ENCODE measurements at regions not wholly inside any gene's neighbourhood (a gene's known extent, or its start where the extent isn't known, plus 50 kb on each side); places are given as distances from the start of the nearest gene placed in this dataset.

DNA sequence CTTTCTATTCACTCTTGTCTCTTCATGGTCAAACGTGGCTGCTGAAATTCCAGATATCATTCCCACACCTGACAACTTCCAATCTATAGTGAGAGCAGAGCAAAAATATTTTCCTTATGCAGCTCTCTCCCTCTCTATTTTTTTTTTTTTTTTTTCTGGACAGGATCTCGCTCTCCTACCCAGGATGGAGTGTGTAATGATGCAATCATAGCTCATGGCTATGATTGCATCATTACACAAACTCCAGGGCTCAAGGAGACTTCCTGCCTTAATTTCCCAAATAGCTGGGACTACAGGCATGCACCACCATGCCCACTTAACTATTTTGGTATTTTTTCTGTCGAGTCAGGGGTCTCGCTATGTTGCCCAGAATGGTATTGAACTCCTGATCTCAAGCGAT, 1398.9 kb downstream of the AACS start:
- no peak for DNase-seq (ENCODE audit: low read depth)
- TF ChIP-seq, protein P1, sequence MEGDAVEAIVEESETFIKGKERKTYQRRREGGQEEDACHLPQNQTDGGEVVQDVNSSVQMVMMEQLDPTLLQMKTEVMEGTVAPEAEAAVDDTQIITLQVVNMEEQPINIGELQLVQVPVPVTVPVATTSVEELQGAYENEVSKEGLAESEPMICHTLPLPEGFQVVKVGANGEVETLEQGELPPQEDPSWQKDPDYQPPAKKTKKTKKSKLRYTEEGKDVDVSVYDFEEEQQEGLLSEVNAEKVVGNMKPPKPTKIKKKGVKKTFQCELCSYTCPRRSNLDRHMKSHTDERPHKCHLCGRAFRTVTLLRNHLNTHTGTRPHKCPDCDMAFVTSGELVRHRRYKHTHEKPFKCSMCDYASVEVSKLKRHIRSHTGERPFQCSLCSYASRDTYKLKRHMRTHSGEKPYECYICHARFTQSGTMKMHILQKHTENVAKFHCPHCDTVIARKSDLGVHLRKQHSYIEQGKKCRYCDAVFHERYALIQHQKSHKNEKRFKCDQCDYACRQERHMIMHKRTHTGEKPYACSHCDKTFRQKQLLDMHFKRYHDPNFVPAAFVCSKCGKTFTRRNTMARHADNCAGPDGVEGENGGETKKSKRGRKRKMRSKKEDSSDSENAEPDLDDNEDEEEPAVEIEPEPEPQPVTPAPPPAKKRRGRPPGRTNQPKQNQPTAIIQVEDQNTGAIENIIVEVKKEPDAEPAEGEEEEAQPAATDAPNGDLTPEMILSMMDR (IDR thresholded peaks at IDR 0.05; ENCODE audit: insufficient read depth, low read length, poor library complexity, severe bottlenecking) = no peak
- Histone ChIP-seq H3K27me3 (ENCODE audit: control insufficient read depth, insufficient read depth, low read length) (no peaks in the 10 kb centered on the region), H3K36me3 (ENCODE audit: control insufficient read depth, insufficient read depth, low read length) (no peaks in the 10 kb centered on the region), H3K4me3 (ENCODE audit: low read depth, low read length) (no peak overlapping the region)

DNA sequence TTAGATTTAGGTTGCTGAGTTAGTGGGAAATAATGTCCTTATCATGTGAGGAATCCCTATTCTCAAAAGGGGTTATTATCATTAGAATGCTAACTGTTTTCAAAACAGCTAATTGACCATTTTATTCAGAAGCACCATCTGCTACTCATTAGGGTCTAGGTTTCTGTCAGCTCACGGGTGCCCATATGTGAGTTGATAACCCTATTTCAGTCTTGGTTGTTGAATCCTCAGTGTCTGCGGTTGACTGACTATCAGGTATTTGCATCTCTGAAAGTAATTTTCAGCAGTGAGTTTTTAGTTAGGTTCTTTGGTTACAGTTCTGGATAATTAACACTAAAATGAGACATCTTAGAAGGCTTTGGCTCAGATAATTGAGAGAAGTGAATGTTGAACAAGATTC, 1404.0 kb downstream of the AACS start:
- DNase-seq (ENCODE audit: low read depth) = no peak
- H3K36me3 ChIP-seq (ENCODE audit: control insufficient read depth, insufficient read depth, low read length) = no peaks in the 10 kb centered on the region
- TF ChIP-seq, protein P1 (IDR thresholded peaks at IDR 0.05; ENCODE audit: insufficient read depth, low read length, poor library complexity, severe bottlenecking) = no peak
- no peak overlapping the region for H3K4me3 ChIP-seq (ENCODE audit: low read depth, low read length)
- no peaks in the 10 kb centered on the region for H3K27me3 ChIP-seq (ENCODE audit: control insufficient read depth, insufficient read depth, low read length)

DNA sequence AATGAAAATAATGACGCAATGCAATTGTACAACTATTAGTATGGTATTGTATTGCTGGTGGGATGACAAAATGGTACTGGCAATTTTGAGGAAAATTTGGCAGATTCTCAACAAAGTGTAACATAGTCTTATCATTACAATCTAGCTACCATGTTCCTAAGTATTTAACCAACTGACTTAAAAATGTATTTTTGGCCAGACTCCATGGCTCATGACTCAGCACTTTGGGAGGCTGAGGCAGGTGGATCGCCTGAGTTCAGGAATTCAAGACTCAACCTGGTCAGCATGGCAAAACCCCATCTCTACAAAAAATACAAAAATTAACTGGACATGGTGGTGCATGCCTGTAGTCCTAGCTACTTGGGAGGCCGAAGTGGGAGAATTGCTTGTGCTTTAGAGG, 1409.5 kb downstream of the AACS start:
- no peaks in the 10 kb centered on the region for H3K36me3 ChIP-seq (ENCODE audit: control insufficient read depth, insufficient read depth, low read length)
- DNase-seq (ENCODE audit: low read depth) = no peak
- no peaks in the 10 kb centered on the region for H3K27me3 ChIP-seq (ENCODE audit: control insufficient read depth, insufficient read depth, low read length)
- TF ChIP-seq, protein P1 (IDR thresholded peaks at IDR 0.05; ENCODE audit: insufficient read depth, low read length, poor library complexity, severe bottlenecking) = no peak
- H3K4me3 ChIP-seq (ENCODE audit: low read depth, low read length) = no peak overlapping the region

DNA sequence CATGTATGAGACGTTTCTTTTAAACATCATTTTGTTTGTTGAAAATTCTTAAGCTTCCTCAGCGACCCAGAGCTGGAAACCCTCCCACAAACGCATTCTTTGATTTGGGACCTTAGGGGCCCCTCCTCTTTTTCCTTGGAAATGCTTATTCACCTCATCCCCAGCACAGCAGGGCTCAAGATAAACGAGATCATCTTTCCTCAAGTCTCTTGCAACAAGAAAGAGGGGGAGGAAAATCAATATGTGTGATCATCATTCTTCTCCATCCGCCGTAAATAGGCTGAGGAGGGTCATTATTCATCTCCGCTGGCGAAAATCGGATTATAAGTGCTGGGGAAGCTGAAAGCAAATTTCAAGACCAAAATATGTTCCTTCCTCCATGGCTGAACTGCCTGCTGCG, 1415.2 kb downstream of the AACS start:
- Histone ChIP-seq H3K36me3 (ENCODE audit: control insufficient read depth, insufficient read depth, low read length) (no peaks in the 10 kb centered on the region), H3K27me3 (ENCODE audit: control insufficient read depth, insufficient read depth, low read length) (no peaks in the 10 kb centered on the region), H3K4me3 (ENCODE audit: low read depth, low read length) (no peak overlapping the region)
- DNase-seq (ENCODE audit: low read depth) = no peak
- TF ChIP-seq, protein P1 (IDR thresholded peaks at IDR 0.05; ENCODE audit: insufficient read depth, low read length, poor library complexity, severe bottlenecking) = no peak

DNA sequence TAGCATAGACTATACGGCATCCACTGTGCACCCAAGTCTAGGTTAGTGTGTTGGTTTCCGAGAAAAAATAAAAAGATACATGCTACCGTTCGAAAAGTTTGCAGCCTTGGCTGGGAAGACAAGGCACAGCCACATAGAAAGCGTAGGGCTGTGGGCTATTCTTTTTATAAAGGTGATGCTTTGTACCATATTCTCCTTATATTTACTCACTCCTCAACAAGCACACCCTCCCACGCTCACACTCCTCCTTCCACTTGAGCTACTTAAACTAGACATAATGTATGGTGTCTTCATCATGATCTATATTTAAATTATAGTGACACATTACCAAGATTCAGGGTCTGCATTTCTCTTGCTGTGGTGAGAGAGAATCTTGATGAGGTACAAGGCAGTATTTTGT, 1416.5 kb downstream of the AACS start:
- Histone ChIP-seq H3K27me3 (ENCODE audit: control insufficient read depth, insufficient read depth, low read length) (no peaks in the 10 kb centered on the region), H3K4me3 (ENCODE audit: low read depth, low read length) (no peak overlapping the region), H3K36me3 (ENCODE audit: control insufficient read depth, insufficient read depth, low read length) (no peaks in the 10 kb centered on the region)
- DNase-seq (ENCODE audit: low read depth) = no peak
- TF ChIP-seq, protein P1 (IDR thresholded peaks at IDR 0.05; ENCODE audit: insufficient read depth, low read length, poor library complexity, severe bottlenecking) = no peak

DNA sequence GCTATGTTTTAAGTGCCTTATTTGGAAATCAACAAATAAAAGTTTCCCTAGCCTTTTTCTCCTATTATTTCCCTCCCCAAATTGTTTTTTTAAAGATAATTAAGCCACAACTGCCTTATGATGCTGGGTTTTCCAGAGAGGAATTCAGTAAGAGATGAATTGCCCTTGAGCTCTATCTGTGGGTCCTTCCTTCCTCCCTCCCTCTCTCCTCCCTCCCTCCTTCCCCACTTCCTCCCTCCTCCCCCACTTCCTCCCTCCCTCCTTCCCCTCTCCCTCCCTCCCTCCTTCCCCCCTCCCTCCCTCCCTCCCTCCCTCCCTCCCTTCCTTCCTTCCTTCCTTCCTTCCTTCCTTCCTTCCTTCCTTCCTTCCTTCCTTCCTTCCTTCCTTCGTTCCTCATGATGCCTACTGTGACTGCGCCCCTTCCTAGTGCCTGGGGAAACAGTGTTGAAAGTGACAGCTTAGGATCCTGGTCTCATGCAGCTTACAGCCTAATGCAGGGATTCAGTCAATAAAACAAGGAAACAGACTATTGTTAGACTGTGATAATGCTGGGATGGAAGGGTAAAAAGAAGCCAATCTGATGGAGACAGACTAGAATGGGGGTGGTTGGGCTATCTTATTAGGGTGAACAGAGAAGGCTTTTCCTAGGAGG, 1417.1 kb downstream of the AACS start:
- H3K4me3 ChIP-seq (ENCODE audit: low read depth, low read length) = no peak overlapping the region
- DNase-seq (ENCODE audit: low read depth) = no peak
- TF ChIP-seq, protein P1 (IDR thresholded peaks at IDR 0.05; ENCODE audit: insufficient read depth, low read length, poor library complexity, severe bottlenecking) = no peak

More for the DNA sequence above, 1417.1 kb downstream of the AACS start:
- Histone ChIP-seq H3K36me3 (ENCODE audit: control insufficient read depth, insufficient read depth, low read length) (no peaks in the 10 kb centered on the region), H3K27me3 (ENCODE audit: control insufficient read depth, insufficient read depth, low read length) (no peaks in the 10 kb centered on the region)
